GM18508 (cell line): ENCODE measurements at regions not wholly inside any gene's neighbourhood (a gene's known extent, or its start where the extent isn't known, plus 50 kb on each side); places are given as distances from the start of the nearest gene placed in this dataset.

Experiments used
- ATAC-seq: cut with Tn5 transposase; IDR thresholded peaks from one replicate; pipeline ENCODE4 v1.9.1; 2021; ENCODE audit warnings: moderate number of reproducible peaks; ENCODE audit not compliant: insufficient read depth, unreplicated experiment

GRCh38 chr2:191738003-191738402, 60.1 kb downstream of the NABP1 start:
- no peak for ATAC-seq

GRCh38 chr2:191738667-191739066, 60.7 kb downstream of the NABP1 start:
- ATAC-seq, result no peak

GRCh38 chr2:191739194-191739593, 61.3 kb downstream of the NABP1 start:
- no peak for ATAC-seq

- ATAC-seq, result peak; percentile 95
These were observed 62.1 kb downstream of the NABP1 start for GRCh38 chr2:191740016-191740419.

GRCh38 chr2:191740759-191741158, 62.8 kb downstream of the NABP1 start:
- ATAC-seq, result no peak

GRCh38 chr2:191746346-191747169, 68.6 kb downstream of the NABP1 start:
- ATAC-seq, result no peak

GRCh38 chr2:191747170-191747530, 69.2 kb downstream of the NABP1 start:
- ATAC-seq, result no peak

GRCh38 chr2:191748059-191748461, 70.1 kb downstream of the NABP1 start:
- ATAC-seq, result peak; percentile 21

GRCh38 chr2:191748528-191749180, 70.7 kb downstream of the NABP1 start:
- peak; percentile 67 for ATAC-seq

- ATAC-seq, result no peak
These were observed 71.2 kb downstream of the NABP1 start for GRCh38 chr2:191749181-191749540.

- ATAC-seq, result no peak
These were observed 76.2 kb downstream of the NABP1 start for GRCh38 chr2:191754103-191754502.

GRCh38 chr2:191756761-191757160, 78.8 kb downstream of the NABP1 start:
- no peak for ATAC-seq

GRCh38 chr2:191757208-191757607, 79.3 kb downstream of the NABP1 start:
- ATAC-seq, result no peak

GRCh38 chr2:191758518-191759507, 80.9 kb downstream of the NABP1 start:
- peak; percentile 100 for ATAC-seq

GRCh38 chr2:191759680-191760079, 81.7 kb downstream of the NABP1 start:
- no peak for ATAC-seq

GRCh38 chr2:191760655-191761262, 82.8 kb downstream of the NABP1 start:
- no peak for ATAC-seq

- ATAC-seq, result no peak
These were observed 73.8 kb downstream of the CAVIN2 start for GRCh38 chr2:191773136-191773535.

- ATAC-seq, result no peak
These were observed 69.5 kb downstream of the CAVIN2 start for GRCh38 chr2:191777351-191777750.

- no peak for ATAC-seq
These were observed 68.8 kb downstream of the CAVIN2 start for GRCh38 chr2:191778041-191778440.

GRCh38 chr2:191782351-191782750, 64.5 kb downstream of the CAVIN2 start:
- ATAC-seq, result no peak
